HG03520 (cell line): ENCODE measurements at regions not wholly inside any gene's neighbourhood (a gene's known extent, or its start where the extent isn't known, plus 50 kb on each side); places are given as distances from the start of the nearest gene placed in this dataset.

Experiments used
- ATAC-seq: cut with Tn5 transposase; IDR thresholded peaks from one replicate; pipeline ENCODE4 v1.9.1; 2021; ENCODE audit warnings: mild to moderate bottlenecking, moderate library complexity; ENCODE audit not compliant: unreplicated experiment

- ATAC-seq: no peak
Measured at GRCh38 chr16:62586128-62586862, 550.1 kb upstream of the CDH8 start.

GRCh38 chr16:62585041-62585545, 548.9 kb upstream of the CDH8 start:
- ATAC-seq: no peak

- no peak for ATAC-seq
Measured at GRCh38 chr16:62583414-62583813, 547.2 kb upstream of the CDH8 start.

- no peak for ATAC-seq
Measured at GRCh38 chr16:62573466-62573865, 537.2 kb upstream of the CDH8 start.

GRCh38 chr16:62568926-62569325, 532.7 kb upstream of the CDH8 start:
- no peak for ATAC-seq

- ATAC-seq: no peak
Measured at GRCh38 chr16:62565706-62566105, 529.5 kb upstream of the CDH8 start.

- no peak for ATAC-seq
Measured at GRCh38 chr16:62564291-62564690, 528.1 kb upstream of the CDH8 start.

GRCh38 chr16:62562121-62562520, 525.9 kb upstream of the CDH8 start:
- no peak for ATAC-seq

GRCh38 chr16:62549875-62550274, 513.6 kb upstream of the CDH8 start:
- no peak for ATAC-seq

GRCh38 chr16:62548095-62548494, 511.9 kb upstream of the CDH8 start:
- no peak for ATAC-seq

- ATAC-seq: no peak
Measured at GRCh38 chr16:62546701-62547100, 510.5 kb upstream of the CDH8 start.

GRCh38 chr16:62545039-62545438, 508.8 kb upstream of the CDH8 start:
- no peak for ATAC-seq

- no peak for ATAC-seq
Measured at GRCh38 chr16:62543516-62543915, 507.3 kb upstream of the CDH8 start.

- no peak for ATAC-seq
Measured at GRCh38 chr16:62539657-62540056, 503.4 kb upstream of the CDH8 start.

- no peak for ATAC-seq
Measured at GRCh38 chr16:62530426-62530825, 494.2 kb upstream of the CDH8 start.

- no peak for ATAC-seq
Measured at GRCh38 chr16:62516001-62516400, 479.8 kb upstream of the CDH8 start.

- ATAC-seq: no peak
Measured at GRCh38 chr16:62503073-62503472, 466.8 kb upstream of the CDH8 start.

- no peak for ATAC-seq
Measured at GRCh38 chr16:62478903-62479458, 442.7 kb upstream of the CDH8 start.

- ATAC-seq: no peak
Measured at GRCh38 chr16:62477796-62478195, 441.6 kb upstream of the CDH8 start.

- no peak for ATAC-seq
Measured at GRCh38 chr16:62475573-62475972, 439.3 kb upstream of the CDH8 start.

- no peak for ATAC-seq
Measured at GRCh38 chr16:62462971-62463370, 426.7 kb upstream of the CDH8 start.

GRCh38 chr16:62450291-62450690, 414.1 kb upstream of the CDH8 start:
- ATAC-seq: no peak

- ATAC-seq: no peak
Measured at GRCh38 chr16:62445909-62446308, 409.7 kb upstream of the CDH8 start.
